Upper lobe of left lung (tissue), 4 donors: ENCODE measurements at regions not wholly inside any gene's neighbourhood (a gene's known extent, or its start where the extent isn't known, plus 50 kb on each side); places are given as distances from the start of the nearest gene placed in this dataset.

Source experiments
- CTCF ChIP-seq, 6 experiments: fragments of 450-650 bp in 4 of 6; fragments of 200-600 bp in 2 of 6; sonication (generic) in 2 of 6; IDR thresholded peaks; one replicate each; pipeline ENCODE4 v1.5.1; 2016 to 2019; ENCODE audit warnings: antibody characterized with exemption in 6 of 6
- EP300 ChIP-seq, 4 donors: sonication (generic); formaldehyde crosslinking; IDR thresholded peaks; one replicate each; pipeline ENCODE4 v1.5.1; 2017; ENCODE audit warnings: antibody characterized with exemption in 4 of 4, control low read depth in 2 of 4
- POLR2A ChIP-seq, 4 donors: fragments of 450-650 bp; IDR thresholded peaks; one replicate each; pipeline ENCODE4 v1.5.1; 2016 to 2017; ENCODE audit warnings: antibody characterized with exemption in 4 of 4, mild to moderate bottlenecking in 2 of 4
- POLR2AphosphoS5 ChIP-seq, 2 donors: sonication (generic); formaldehyde crosslinking; IDR thresholded peaks; one replicate each; pipeline ENCODE4 v1.5.1; 2017; ENCODE audit warnings: antibody characterized with exemption in 2 of 2

GRCh38 chr6:78010130-78010529, 357.3 kb downstream of the MEI4 start:
- TF ChIP-seq CTCF (IDR thresholded peaks at IDR 0.05) = no peak
- TF ChIP-seq POLR2AphosphoS5 (IDR thresholded peaks at IDR 0.05) = no peak
- TF ChIP-seq POLR2A (IDR thresholded peaks at IDR 0.05) = no peak
- no peak for TF ChIP-seq EP300 (IDR thresholded peaks at IDR 0.05)
